SH-SY5Y (cell line): ENCODE measurements at regions not wholly inside any gene's neighbourhood (a gene's known extent, or its start where the extent isn't known, plus 50 kb on each side); places are given as distances from the start of the nearest gene placed in this dataset.

Experiments
- GATA2 ChIP-seq: IDR thresholded peaks from 2 replicates; pipeline ENCODE4 v1.6.1; 2011; ENCODE audit warnings: mild to moderate bottlenecking, low read depth, low read length
- GATA3 ChIP-seq: IDR thresholded peaks from 2 replicates; pipeline ENCODE4 v1.6.1; 2011; ENCODE audit warnings: low read depth, mild to moderate bottlenecking, low read length, moderate library complexity

- no peak for TF ChIP-seq GATA3
- no peak for TF ChIP-seq GATA2
Observed at GRCh38 chr12:25730489-25731349, 177.6 kb upstream of the LMNTD1 start.
